ENCODE measurements at regions not wholly inside any gene's neighbourhood (a gene's known extent, or its start where the extent isn't known, plus 50 kb on each side); places are given as distances from the start of the nearest gene placed in this dataset.

DNA sequence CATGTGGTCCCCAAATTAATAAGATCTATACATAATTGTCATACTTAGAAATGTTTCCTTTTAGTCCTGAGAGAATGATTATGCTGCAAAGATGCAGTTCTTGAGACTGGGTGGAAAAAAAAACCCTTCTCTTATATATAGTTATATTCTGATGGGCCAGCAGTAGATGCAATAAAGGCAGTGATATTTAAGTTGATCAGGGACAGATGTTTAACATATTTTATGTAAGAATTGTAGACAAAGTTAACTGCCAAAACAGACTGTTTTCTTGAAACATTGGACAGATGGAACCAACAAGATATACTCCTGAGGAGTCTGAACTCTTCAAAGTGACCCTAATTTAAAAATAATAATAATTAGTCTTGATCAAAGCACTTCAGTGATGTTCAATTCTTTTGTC is 172.0 kb upstream of the LRIG1 start:
- TF ChIP-seq, protein P1, sequence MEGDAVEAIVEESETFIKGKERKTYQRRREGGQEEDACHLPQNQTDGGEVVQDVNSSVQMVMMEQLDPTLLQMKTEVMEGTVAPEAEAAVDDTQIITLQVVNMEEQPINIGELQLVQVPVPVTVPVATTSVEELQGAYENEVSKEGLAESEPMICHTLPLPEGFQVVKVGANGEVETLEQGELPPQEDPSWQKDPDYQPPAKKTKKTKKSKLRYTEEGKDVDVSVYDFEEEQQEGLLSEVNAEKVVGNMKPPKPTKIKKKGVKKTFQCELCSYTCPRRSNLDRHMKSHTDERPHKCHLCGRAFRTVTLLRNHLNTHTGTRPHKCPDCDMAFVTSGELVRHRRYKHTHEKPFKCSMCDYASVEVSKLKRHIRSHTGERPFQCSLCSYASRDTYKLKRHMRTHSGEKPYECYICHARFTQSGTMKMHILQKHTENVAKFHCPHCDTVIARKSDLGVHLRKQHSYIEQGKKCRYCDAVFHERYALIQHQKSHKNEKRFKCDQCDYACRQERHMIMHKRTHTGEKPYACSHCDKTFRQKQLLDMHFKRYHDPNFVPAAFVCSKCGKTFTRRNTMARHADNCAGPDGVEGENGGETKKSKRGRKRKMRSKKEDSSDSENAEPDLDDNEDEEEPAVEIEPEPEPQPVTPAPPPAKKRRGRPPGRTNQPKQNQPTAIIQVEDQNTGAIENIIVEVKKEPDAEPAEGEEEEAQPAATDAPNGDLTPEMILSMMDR (IDR thresholded peaks at IDR 0.05) = no peak
- TF ChIP-seq POLR2A (IDR thresholded peaks at IDR 0.05) = no peak
